MG63 (cell line): ENCODE measurements at regions not wholly inside any gene's neighbourhood (a gene's known extent, or its start where the extent isn't known, plus 50 kb on each side); places are given as distances from the start of the nearest gene placed in this dataset.
"Not testable (repeated sequence)": the region's sequence is repeated elsewhere in the genome, so short reads cannot be mapped to it uniquely, and the experiment has no call there.

ENCODE experiments used
- DNase-seq: peaks from one replicate; pipeline ENCODE4 v3.0.0-alpha.2; 2020
- H3K27me3 ChIP-seq: fragments of 250-450 bp; sonication (Bioruptor Pico); 2 replicates; pipeline ENCODE4 v1.5.1; 2020; ENCODE audit warnings: mild to moderate bottlenecking, moderate library complexity
- H3K36me3 ChIP-seq: fragments of 250-450 bp; sonication (Bioruptor Pico); 2 replicates; pipeline ENCODE4 v1.5.1; 2020; ENCODE audit warnings: mild to moderate bottlenecking, moderate library complexity
- H3K4me3 ChIP-seq: fragments of 250-450 bp; sonication (Bioruptor Pico); 2 replicates; pipeline ENCODE4 v1.5.1; 2020; ENCODE audit warnings: mild to moderate bottlenecking, moderate library complexity
- H3K9me3 ChIP-seq: fragments of 250-450 bp; sonication (Bioruptor Pico); 2 replicates; pipeline ENCODE4 v1.5.1; 2020; ENCODE audit warnings: mild to moderate bottlenecking, moderate library complexity

GRCh38 chr6:95815389-95816056 is 200.3 kb upstream of the FUT9 start:
- DNase-seq, result no peak

GRCh38 chr6:95819461-95819860 is 196.3 kb upstream of the FUT9 start:
- Histone ChIP-seq H3K9me3 (no peaks in the 10 kb centered on the region), H3K27me3 (no peaks in the 10 kb centered on the region), H3K36me3 (no peaks in the 10 kb centered on the region), H3K4me3 (no peak overlapping the region)
- DNase-seq, result no peak

More at GRCh38 chr6:95815389-95816056, 200.3 kb upstream of the FUT9 start:
- Histone ChIP-seq H3K9me3 (no peaks in the 10 kb centered on the region), H3K4me3 (no peak overlapping the region), H3K27me3 (no peaks in the 10 kb centered on the region), H3K36me3 (no peaks in the 10 kb centered on the region)

GRCh38 chr6:95819939-95820338 is 195.8 kb upstream of the FUT9 start:
- Histone ChIP-seq H3K4me3 (no peak overlapping the region), H3K9me3 (no peaks in the 10 kb centered on the region), H3K36me3 (no peaks in the 10 kb centered on the region), H3K27me3 (no peaks in the 10 kb centered on the region)
- no peak for DNase-seq

- Histone ChIP-seq H3K9me3 (no peaks in the 10 kb centered on the region), H3K27me3 (no peaks in the 10 kb centered on the region), H3K36me3 (no peaks in the 10 kb centered on the region), H3K4me3 (no peak overlapping the region)
- no peak for DNase-seq
Measured at GRCh38 chr6:95830859-95831557, 184.8 kb upstream of the FUT9 start.

DNA sequence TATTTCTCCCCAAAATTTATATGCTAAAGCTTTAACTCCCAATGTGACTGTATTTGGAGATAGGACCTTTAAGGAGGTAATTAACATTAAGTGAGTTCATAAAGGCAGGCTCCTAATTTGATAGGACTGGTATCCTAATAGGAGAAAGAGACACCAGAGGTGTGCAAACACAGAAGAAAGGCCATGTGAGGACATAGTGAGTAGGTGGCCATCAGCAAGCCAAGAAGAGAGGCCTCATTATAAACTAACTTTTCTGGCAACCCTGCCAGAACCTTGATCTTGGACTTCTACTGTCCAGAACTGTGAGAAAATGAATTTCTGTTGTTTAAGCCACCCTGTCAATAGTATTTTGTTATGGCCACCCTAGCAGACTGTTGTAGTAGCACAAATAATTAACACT is 177.9 kb upstream of the FUT9 start:
- Histone ChIP-seq H3K27me3 (no peaks in the 10 kb centered on the region), H3K9me3 (no peaks in the 10 kb centered on the region), H3K36me3 (no peaks in the 10 kb centered on the region), H3K4me3 (no peak overlapping the region)
- DNase-seq, result no peak

GRCh38 chr6:95841560-95841959 is 174.2 kb upstream of the FUT9 start:
- Histone ChIP-seq H3K36me3 (no peaks in the 10 kb centered on the region), H3K9me3 (no peaks in the 10 kb centered on the region), H3K4me3 (no peak overlapping the region), H3K27me3 (no peaks in the 10 kb centered on the region)
- DNase-seq, result no peak

- Histone ChIP-seq H3K27me3 (no peaks in the 10 kb centered on the region), H3K9me3 (no peaks in the 10 kb centered on the region), H3K36me3 (no peaks in the 10 kb centered on the region), H3K4me3 (no peak overlapping the region)
- DNase-seq, result no peak
Measured at GRCh38 chr6:95846652-95847051, 169.1 kb upstream of the FUT9 start.

- Histone ChIP-seq H3K4me3 (no peak overlapping the region), H3K27me3 (no peaks in the 10 kb centered on the region)
Measured at GRCh38 chr6:95847061-95847460, 168.7 kb upstream of the FUT9 start.

DNA sequence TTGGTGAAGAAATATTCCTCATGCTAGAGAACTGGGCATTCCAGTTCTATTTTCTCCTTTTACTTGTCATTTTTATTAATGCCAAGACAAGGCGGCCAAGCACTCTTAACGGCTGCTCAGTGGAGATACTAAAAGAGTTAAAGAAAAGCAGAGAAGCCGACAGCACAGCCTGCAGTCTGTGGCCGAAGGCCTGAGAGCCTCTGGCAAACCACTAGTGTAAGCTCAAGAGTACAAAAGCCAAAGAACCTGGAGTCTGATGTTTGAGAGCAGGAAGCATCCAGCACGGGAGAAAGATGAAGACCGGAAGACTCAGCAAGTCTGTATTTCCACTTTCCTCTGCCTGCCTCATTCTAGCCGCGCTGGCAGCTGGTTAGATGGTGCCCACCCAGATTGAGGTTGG is 167.1 kb upstream of the FUT9 start:
- no peak overlapping the region for H3K4me3 ChIP-seq
- H3K27me3 ChIP-seq, result no peaks in the 10 kb centered on the region
- H3K9me3 ChIP-seq, result no peaks in the 10 kb centered on the region; the same call in 1 of the 2 replicates
- DNase-seq, result peak; percentile 29
- no peaks in the 10 kb centered on the region for H3K36me3 ChIP-seq

More at GRCh38 chr6:95847061-95847460, 168.7 kb upstream of the FUT9 start:
- Histone ChIP-seq H3K36me3 (no peaks in the 10 kb centered on the region), H3K9me3 (no peaks in the 10 kb centered on the region)
- no peak for DNase-seq

DNA sequence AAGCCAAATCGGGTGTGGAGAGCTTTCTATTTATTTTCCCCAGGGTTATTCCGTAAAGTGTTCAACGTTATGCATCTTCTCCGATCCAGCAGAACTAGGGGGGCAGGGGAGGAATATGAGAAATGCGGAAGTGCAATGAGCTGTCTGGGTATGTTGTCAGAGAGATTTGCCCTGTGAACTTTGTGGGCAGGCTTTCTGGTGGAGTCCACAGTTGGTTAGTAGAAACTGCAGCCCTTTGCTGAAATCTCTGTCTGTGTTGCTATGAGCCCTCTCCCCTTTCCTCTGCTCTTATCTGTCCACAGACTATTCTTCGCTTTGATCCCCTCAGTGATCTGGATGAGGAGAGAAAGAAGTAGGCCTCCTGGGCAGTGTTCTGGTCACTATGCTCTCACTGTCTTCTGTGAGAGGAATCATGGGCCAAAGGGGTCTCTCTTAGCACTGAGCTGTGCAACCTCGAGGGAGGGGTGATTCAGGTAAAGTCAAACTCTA is 158.9 kb upstream of the FUT9 start:
- H3K27me3 ChIP-seq, result no peaks in the 10 kb centered on the region
- H3K36me3 ChIP-seq, result no peaks in the 10 kb centered on the region
- no peaks in the 10 kb centered on the region; the same call in 1 of the 2 replicates for H3K9me3 ChIP-seq
- no peak overlapping the region for H3K4me3 ChIP-seq
- no peak for DNase-seq

- DNase-seq, result no peak
- H3K27me3 ChIP-seq, result no peaks in the 10 kb centered on the region
- no peaks in the 10 kb centered on the region for H3K9me3 ChIP-seq
- H3K36me3 ChIP-seq, result no peaks in the 10 kb centered on the region
- H3K4me3 ChIP-seq, result no peak overlapping the region
Measured at GRCh38 chr6:95865857-95866256, 149.9 kb upstream of the FUT9 start.

GRCh38 chr6:95866732-95867131 is 149.0 kb upstream of the FUT9 start:
- Histone ChIP-seq H3K36me3 (no peaks in the 10 kb centered on the region), H3K27me3 (no peaks in the 10 kb centered on the region), H3K4me3 (no peak overlapping the region), H3K9me3 (no peaks in the 10 kb centered on the region)
- DNase-seq, result peak; percentile 11

DNA sequence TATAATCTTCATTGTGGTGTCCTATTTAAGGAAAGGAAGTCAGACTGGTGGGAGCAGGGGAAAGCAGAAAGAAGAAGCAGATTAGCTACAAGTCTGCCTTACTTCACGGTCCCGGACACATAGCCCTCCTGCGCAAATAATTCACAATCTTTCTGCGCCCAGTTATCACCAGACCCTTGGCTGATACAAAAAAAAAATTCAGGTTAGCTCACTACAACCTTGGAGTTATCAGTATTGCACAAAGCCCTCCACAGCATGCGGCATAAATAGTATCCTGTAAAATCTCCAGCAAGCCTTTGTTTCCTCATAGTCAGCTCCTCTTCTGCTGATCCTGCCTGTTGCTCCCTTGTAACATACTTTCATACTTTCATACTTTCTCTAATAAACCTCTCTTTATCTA is 148.6 kb upstream of the FUT9 start:
- Histone ChIP-seq H3K4me3 (no peak overlapping the region), H3K27me3 (no peaks in the 10 kb centered on the region), H3K36me3 (no peaks in the 10 kb centered on the region), H3K9me3 (no peaks in the 10 kb centered on the region)
- DNase-seq, result no peak

DNA sequence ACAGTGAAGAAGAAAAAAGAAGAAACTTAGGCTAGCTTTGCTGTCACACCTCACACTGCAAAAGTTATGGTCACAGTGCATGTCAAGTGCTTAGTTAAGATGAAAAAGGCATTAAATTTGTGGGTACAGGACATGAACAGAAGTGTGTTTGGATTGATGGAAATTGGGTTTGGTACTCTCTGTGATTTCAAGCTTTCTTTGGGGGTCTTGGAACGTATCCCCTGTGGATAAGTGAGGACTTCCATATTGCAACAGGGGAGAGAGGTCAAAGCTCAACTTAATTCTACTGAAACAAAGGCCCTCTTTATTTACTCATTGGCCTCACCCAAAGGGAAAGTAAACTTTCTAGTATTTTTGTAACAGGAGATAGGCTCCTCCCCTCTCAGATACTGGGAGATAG is 138.3 kb upstream of the FUT9 start:
- no peaks in the 10 kb centered on the region for H3K27me3 ChIP-seq
- no peak overlapping the region for H3K4me3 ChIP-seq
- no peaks in the 10 kb centered on the region for H3K36me3 ChIP-seq
- no peak for DNase-seq
- H3K9me3 ChIP-seq, result no peaks in the 10 kb centered on the region

DNA sequence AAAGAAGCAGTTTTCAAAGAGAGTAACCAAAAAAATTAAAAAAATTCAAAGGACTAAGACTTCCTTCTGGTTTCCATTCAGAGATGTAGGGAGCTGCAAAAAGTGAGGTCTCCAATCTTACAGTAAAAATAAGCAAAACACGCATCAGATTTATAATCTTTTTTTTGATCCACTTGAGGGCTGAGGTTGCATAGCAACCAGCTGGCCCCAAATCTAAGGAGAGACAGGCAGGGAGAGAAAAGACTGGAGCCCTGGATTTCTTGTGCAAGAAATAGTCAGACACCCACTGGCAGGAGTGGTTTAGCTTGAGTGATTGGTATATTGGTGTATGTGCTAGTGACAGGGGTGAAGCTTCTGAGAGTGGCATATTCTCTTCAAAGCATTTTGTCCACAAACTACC is 135.9 kb upstream of the FUT9 start:
- no peak for DNase-seq
- Histone ChIP-seq H3K9me3 (no peaks in the 10 kb centered on the region), H3K36me3 (no peaks in the 10 kb centered on the region), H3K4me3 (no peak overlapping the region), H3K27me3 (no peaks in the 10 kb centered on the region)

DNA sequence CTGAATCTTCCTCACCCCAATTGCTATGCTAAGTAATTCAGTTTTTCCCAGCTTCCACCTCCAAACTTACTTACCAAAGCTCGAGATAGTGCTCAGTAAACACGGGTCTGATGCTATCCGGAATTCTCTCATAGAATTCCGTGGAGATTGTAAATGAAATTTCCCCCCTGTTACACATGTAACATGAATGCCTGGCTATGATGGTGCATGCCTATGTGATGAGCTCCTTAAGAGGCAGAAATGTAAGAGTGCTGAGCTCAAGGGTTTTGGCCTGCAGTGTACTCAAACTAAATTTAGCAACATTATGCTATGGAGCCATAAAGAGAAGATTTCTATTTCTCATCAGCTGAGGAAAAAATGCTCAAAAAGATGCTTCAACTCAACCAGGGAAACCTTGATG is 133.4 kb upstream of the FUT9 start:
- DNase-seq, result peak; percentile 5
- H3K27me3 ChIP-seq, result no peaks in the 10 kb centered on the region
- H3K4me3 ChIP-seq, result no peak overlapping the region
- no peaks in the 10 kb centered on the region for H3K36me3 ChIP-seq
- H3K9me3 ChIP-seq, result no peaks in the 10 kb centered on the region

GRCh38 chr6:95888711-95889110 is 127.1 kb upstream of the FUT9 start:
- H3K27me3 ChIP-seq, H3K36me3 ChIP-seq, H3K4me3 ChIP-seq, DNase-seq, H3K9me3 ChIP-seq: not testable (repeated sequence)

- Histone ChIP-seq H3K4me3 (no peak overlapping the region), H3K27me3 (no peaks in the 10 kb centered on the region), H3K36me3 (no peaks in the 10 kb centered on the region), H3K9me3 (no peaks in the 10 kb centered on the region)
- DNase-seq, result no peak
Measured at GRCh38 chr6:95905132-95905531, 110.6 kb upstream of the FUT9 start.
